Activated T-cell treated with anti-CD3 and anti-CD28 coated beads, Interleukin-2, amount 50 U/mL, for 48 hours (primary cell): ENCODE measurements at regions not wholly inside any gene's neighbourhood (a gene's known extent, or its start where the extent isn't known, plus 50 kb on each side); places are given as distances from the start of the nearest gene placed in this dataset.
"Not testable (repeated sequence)": the region's sequence is repeated elsewhere in the genome, so short reads cannot be mapped to it uniquely, and the experiment has no call there.

Experiments used
- DNase-seq, 2 experiments: peaks; one replicate each; pipeline ENCODE4 v3.0.0-alpha.2; 2020

- DNase-seq: no peak
These were observed 528.5 kb upstream of the ZP4 start for GRCh38 chr1:238419209-238419608.

- DNase-seq: no peak
These were observed 519.2 kb upstream of the ZP4 start for GRCh38 chr1:238409932-238410331.

- no peak for DNase-seq
These were observed 518.6 kb upstream of the ZP4 start for GRCh38 chr1:238409191-238409850.

- no peak for DNase-seq
These were observed 518.0 kb upstream of the ZP4 start for GRCh38 chr1:238408737-238409136.

- DNase-seq: no peak
These were observed 515.6 kb upstream of the ZP4 start for GRCh38 chr1:238406098-238406860.

GRCh38 chr1:238404921-238405320 lies 514.2 kb upstream of the ZP4 start:
- no peak for DNase-seq

GRCh38 chr1:238404481-238404880 lies 513.8 kb upstream of the ZP4 start:
- no peak for DNase-seq

GRCh38 chr1:238401144-238401543 lies 510.4 kb upstream of the ZP4 start:
- DNase-seq: no peak

- no peak for DNase-seq
These were observed 508.8 kb upstream of the ZP4 start for GRCh38 chr1:238399558-238399957.

GRCh38 chr1:238396140-238396539 lies 505.4 kb upstream of the ZP4 start:
- DNase-seq: no peak

GRCh38 chr1:238384381-238384780 lies 493.7 kb upstream of the ZP4 start:
- no peak for DNase-seq

- DNase-seq: no peak
These were observed 489.4 kb upstream of the ZP4 start for GRCh38 chr1:238380167-238380566.

GRCh38 chr1:238379446-238379845 lies 488.7 kb upstream of the ZP4 start:
- not testable (repeated sequence) for DNase-seq

- DNase-seq: no peak
These were observed 486.7 kb upstream of the ZP4 start for GRCh38 chr1:238377280-238377919.

- no peak for DNase-seq
These were observed 479.9 kb upstream of the ZP4 start for GRCh38 chr1:238370599-238370998.

- no peak for DNase-seq
These were observed 473.6 kb upstream of the ZP4 start for GRCh38 chr1:238364214-238364892.

GRCh38 chr1:238360474-238360873 lies 469.8 kb upstream of the ZP4 start:
- no peak for DNase-seq

- DNase-seq: no peak
These were observed 459.7 kb upstream of the ZP4 start for GRCh38 chr1:238350471-238350870.

GRCh38 chr1:238346340-238346739 lies 455.6 kb upstream of the ZP4 start:
- no peak for DNase-seq

- DNase-seq: no peak
These were observed 455.1 kb upstream of the ZP4 start for GRCh38 chr1:238345837-238346236.

GRCh38 chr1:238343852-238344251 lies 453.1 kb upstream of the ZP4 start:
- no peak for DNase-seq

GRCh38 chr1:238341395-238341794 lies 450.7 kb upstream of the ZP4 start:
- no peak for DNase-seq

GRCh38 chr1:238340989-238341388 lies 450.3 kb upstream of the ZP4 start:
- no peak for DNase-seq

GRCh38 chr1:238336531-238336930 lies 445.8 kb upstream of the ZP4 start:
- DNase-seq: no peak
